H9 (cell line): ENCODE measurements at regions not wholly inside any gene's neighbourhood (a gene's known extent, or its start where the extent isn't known, plus 50 kb on each side); places are given as distances from the start of the nearest gene placed in this dataset.

Experiments used
- DNase-seq: peaks from one replicate; pipeline ENCODE4 v3.0.0-alpha.2; 2017
- H2AFZ ChIP-seq: one replicate; pipeline ENCODE4 v1.6.1; 2013; ENCODE audit warnings: mild to moderate bottlenecking, low read length, control low read depth, moderate library complexity
- H2AK5ac ChIP-seq: 2 replicates; pipeline ENCODE4 v1.6.1; 2013; ENCODE audit warnings: low read length, control low read depth, mixed read lengths; ENCODE audit not compliant: insufficient read length
- H2BK120ac ChIP-seq: one replicate; pipeline ENCODE4 v1.6.1; 2013; ENCODE audit warnings: low read depth, mild to moderate bottlenecking, low read length, control low read depth, inconsistent platforms; ENCODE audit not compliant: poor library complexity, severe bottlenecking
- H2BK12ac ChIP-seq: 2 replicates; pipeline ENCODE4 v1.6.1; 2013; ENCODE audit warnings: low read length, control low read depth, mixed read lengths, low read depth; ENCODE audit not compliant: insufficient read length
- H2BK15ac ChIP-seq: 2 replicates; pipeline ENCODE4 v1.6.1; 2013; ENCODE audit warnings: low read depth, low read length, control low read depth
- H2BK20ac ChIP-seq: one replicate; pipeline ENCODE4 v1.6.1; 2013; ENCODE audit warnings: low read depth, mild to moderate bottlenecking, low read length, control low read depth, inconsistent platforms; ENCODE audit not compliant: poor library complexity, severe bottlenecking
- H2BK5ac ChIP-seq: 2 replicates; pipeline ENCODE4 v1.6.1; 2013; ENCODE audit warnings: low read length, control low read depth, mixed read lengths; ENCODE audit not compliant: insufficient read length
- H3K14ac ChIP-seq: 2 replicates; pipeline ENCODE4 v1.6.1; 2013; ENCODE audit warnings: low read length, control low read depth; ENCODE audit not compliant: insufficient read depth
- H3K18ac ChIP-seq: 2 replicates; pipeline ENCODE4 v1.6.1; 2013; ENCODE audit warnings: low read depth, mild to moderate bottlenecking, mixed read lengths, low read length, control low read depth; ENCODE audit not compliant: insufficient read length
- H3K23ac ChIP-seq: 2 replicates; pipeline ENCODE4 v1.6.1; 2013; ENCODE audit warnings: low read length, control low read depth, mixed read lengths, low read depth; ENCODE audit not compliant: insufficient read length
- H3K23me2 ChIP-seq: 2 replicates; pipeline ENCODE4 v1.6.1; 2013; ENCODE audit warnings: low read depth, mild to moderate bottlenecking, mixed read lengths, low read length, control low read depth; ENCODE audit not compliant: insufficient read length, poor library complexity, severe bottlenecking
- H3K27ac ChIP-seq: 2 replicates; pipeline ENCODE4 v1.5.1; 2013; ENCODE audit warnings: low read length, control low read depth, mixed read lengths, low read depth; ENCODE audit not compliant: insufficient read length
- H3K27me3 ChIP-seq: 2 replicates; pipeline ENCODE4 v1.6.1; 2013; ENCODE audit warnings: low read length, control low read depth, inconsistent platforms; ENCODE audit not compliant: insufficient read depth
- H3K4ac ChIP-seq: 2 replicates; pipeline ENCODE4 v1.6.1; 2013; ENCODE audit warnings: low read depth, mild to moderate bottlenecking, control low read depth, inconsistent platforms, low read length, moderate library complexity
- H3K4me1 ChIP-seq: 2 replicates; pipeline ENCODE4 v1.6.1; 2013; ENCODE audit warnings: low read length, control low read depth, inconsistent platforms; ENCODE audit not compliant: insufficient read depth
- H3K4me2 ChIP-seq: 2 replicates; pipeline ENCODE4 v1.6.1; 2013; ENCODE audit warnings: low read length, control low read depth, mixed read lengths; ENCODE audit not compliant: insufficient read length, insufficient read depth
- H3K56ac ChIP-seq: 2 replicates; pipeline ENCODE4 v1.6.1; 2013; ENCODE audit warnings: low read depth, mild to moderate bottlenecking, mixed read lengths, low read length, control low read depth; ENCODE audit not compliant: insufficient read length
- H3K79me1 ChIP-seq: 2 replicates; pipeline ENCODE4 v1.6.1; 2013; ENCODE audit warnings: low read depth, mild to moderate bottlenecking, moderate library complexity, low read length, control low read depth, inconsistent platforms; ENCODE audit not compliant: insufficient read depth, poor library complexity, severe bottlenecking
- H3K79me2 ChIP-seq: 2 replicates; pipeline ENCODE4 v1.6.1; 2013; ENCODE audit warnings: low read length, control low read depth, inconsistent platforms; ENCODE audit not compliant: insufficient read depth
- H3K9ac ChIP-seq: 2 replicates; pipeline ENCODE4 v1.6.1; 2013; ENCODE audit warnings: low read length, control low read depth, mixed read lengths; ENCODE audit not compliant: insufficient read length; ENCODE audit errors: extremely low read depth
- H3K9me3 ChIP-seq: one replicate; pipeline ENCODE4 v1.6.1; 2013; ENCODE audit warnings: low read depth, low read length, inconsistent platforms; ENCODE audit not compliant: control insufficient read depth
- H3T11ph ChIP-seq: one replicate; pipeline ENCODE4 v1.6.1; 2013; ENCODE audit warnings: mild to moderate bottlenecking, low read length, control low read depth, inconsistent platforms
- H4K20me1 ChIP-seq: one replicate; pipeline ENCODE4 v1.6.1; 2013; ENCODE audit not compliant: control insufficient read depth, insufficient read length, insufficient read depth
- H4K5ac ChIP-seq: 2 replicates; pipeline ENCODE4 v1.6.1; 2013; ENCODE audit warnings: low read depth, mild to moderate bottlenecking, mixed read lengths, low read length, control low read depth; ENCODE audit not compliant: insufficient read length
- H4K8ac ChIP-seq: replicated peaks from 2 replicates; pipeline ENCODE4 v1.6.1; 2013; ENCODE audit warnings: low read length, control low read depth, mixed read lengths, low read depth; ENCODE audit not compliant: insufficient read length
- H4K91ac ChIP-seq: 2 replicates; pipeline ENCODE4 v1.6.1; 2013; ENCODE audit warnings: low read depth, mild to moderate bottlenecking, moderate library complexity, mixed read lengths, low read length, control low read depth; ENCODE audit not compliant: insufficient read length
- H3K27ac Mint-ChIP-seq, 3 experiments: 2 replicates in 2 of 3; 3 replicates in 1 of 3; pipeline ENCODE4 v1.8.0; 2020 to 2021; ENCODE audit warnings: mixed read lengths in 3 of 3, mild to moderate bottlenecking in 1 of 3, moderate library complexity in 1 of 3
- H3K27me3 Mint-ChIP-seq: 2 replicates; pipeline ENCODE4 v1.8.0; 2021; ENCODE audit warnings: low read depth, mild to moderate bottlenecking, moderate library complexity, mixed read lengths
- H3K36me3 Mint-ChIP-seq, 3 experiments: 2 replicates in 2 of 3; 3 replicates in 1 of 3; pipeline ENCODE4 v1.8.0; 2020 to 2021; ENCODE audit warnings: low read depth in 3 of 3, mixed read lengths in 3 of 3; ENCODE audit not compliant: insufficient read depth in 1 of 3
- H3K4me1 Mint-ChIP-seq, 2 experiments: 2 replicates each; pipeline ENCODE4 v1.8.0; 2020; ENCODE audit warnings: mixed read lengths in 2 of 2
- H3K4me3 Mint-ChIP-seq, 2 experiments: 2 replicates in 1 of 2; 3 replicates in 1 of 2; pipeline ENCODE4 v1.8.0; 2020 to 2021; ENCODE audit warnings: mild to moderate bottlenecking in 2 of 2, mixed read lengths in 2 of 2, moderate library complexity in 1 of 2
- H3K9me3 Mint-ChIP-seq, 2 experiments: 2 replicates in 1 of 2; 3 replicates in 1 of 2; pipeline ENCODE4 v1.8.0; 2020; ENCODE audit warnings: mild to moderate bottlenecking in 2 of 2, mixed read lengths in 2 of 2, moderate library complexity in 1 of 2
- CTCF ChIP-seq: fragments of 200-600 bp; sonication (generic); conservative IDR thresholded peaks from 3 replicates; pipeline ENCODE4 v1.8.0; 2021; ENCODE audit warnings: antibody characterized with exemption, mild to moderate bottlenecking
- WGBS: extraction: QIAGEN DNeasy Blood & Tissue Kit; methylation state at CpG from one replicate; pipeline ENCODE4 v1.1.7; 2013; ENCODE audit warnings: missing lambda C conversion rate, low lambda C conversion rate, mixed read lengths; ENCODE audit not compliant: insufficient read length; ENCODE audit errors: extremely low coverage; 5-methylcytosine and 5-hydroxymethylcytosine counted together

- Histone ChIP-seq H2BK12ac (no peak overlapping the region), H3K27ac (no peak overlapping the region), H3K4ac (no peak overlapping the region), H4K8ac (no peak overlapping the region), H3K23ac (no peak overlapping the region), H2BK5ac (no peak overlapping the region), H4K5ac (no peak overlapping the region), H3K56ac (no peak overlapping the region), H3K23me2 (no peaks in the 10 kb centered on the region), H3K79me1 (no peaks in the 10 kb centered on the region), H3T11ph (no peak overlapping the region), H3K27me3 (no peaks in the 10 kb centered on the region), H2BK20ac (no peak overlapping the region), H3K9ac (no peak overlapping the region), H3K14ac (no peak overlapping the region), H2AFZ (no peak overlapping the region), H2BK120ac (no peak overlapping the region), H2AK5ac (no peak overlapping the region), H4K20me1 (no peaks in the 10 kb centered on the region), H4K91ac (no peak overlapping the region), H3K9me3 (peaks cover 5% of the 10 kb centered on the region), H3K18ac (no peak overlapping the region), H3K4me2 (no peak overlapping the region), H3K4me1 (no peaks in the 10 kb centered on the region), H3K79me2 (no peaks in the 10 kb centered on the region), H2BK15ac (no peak overlapping the region)
- no CpG with 5 or more reads among the region's 30 CpGs for WGBS
- Mint-ChIP-seq H3K9me3 (peaks cover 32 to 43% of the 10 kb centered on the region in 2 experiments), H3K4me3 (no peak overlapping the region), H3K4me1 (peaks cover 0 to 4% of the 10 kb centered on the region in 2 experiments; a peak in 1 of 4 replicates), H3K27me3 (peaks cover 1% of the 10 kb centered on the region), H3K27ac (no peak overlapping the region), H3K36me3 (peaks cover 6 to 25% (median 12%) of the 10 kb centered on the region in 3 experiments)
- no peak for TF ChIP-seq CTCF
- no peak for DNase-seq
Measured at GRCh38 chr20:20768202-20768815, 55.9 kb upstream of the RALGAPA2 start.
